ENCODE measurements at regions not wholly inside any gene's neighbourhood (a gene's known extent, or its start where the extent isn't known, plus 50 kb on each side); places are given as distances from the start of the nearest gene placed in this dataset.
"Not testable (repeated sequence)": the region's sequence is repeated elsewhere in the genome, so short reads cannot be mapped to it uniquely, and the experiment has no call there.

GRCh38 chr7:91710881-91711280, 169.6 kb downstream of the MTERF1 start:
- no peak for DNase-seq

GRCh38 chr7:91713669-91714068, 166.8 kb downstream of the MTERF1 start:
- no peak for DNase-seq

GRCh38 chr7:91717681-91718470, 162.6 kb downstream of the MTERF1 start:
- no peak for DNase-seq

- no peak for DNase-seq
These were observed 161.5 kb downstream of the MTERF1 start for GRCh38 chr7:91719008-91719407.

- DNase-seq = no peak
These were observed 160.1 kb downstream of the MTERF1 start for GRCh38 chr7:91720260-91720937.

GRCh38 chr7:91722831-91723230, 157.7 kb downstream of the MTERF1 start:
- DNase-seq = no peak

GRCh38 chr7:91729046-91729445, 151.5 kb downstream of the MTERF1 start:
- DNase-seq = not testable (repeated sequence)

GRCh38 chr7:91731976-91732375, 148.5 kb downstream of the MTERF1 start:
- DNase-seq = no peak

- no peak for DNase-seq
These were observed 131.1 kb downstream of the MTERF1 start for GRCh38 chr7:91749418-91749817.

GRCh38 chr7:91750091-91750490, 130.4 kb downstream of the MTERF1 start:
- no peak for DNase-seq

- no peak for DNase-seq
These were observed 128.4 kb downstream of the MTERF1 start for GRCh38 chr7:91752102-91752501.

- DNase-seq = not testable (repeated sequence)
These were observed 126.2 kb downstream of the MTERF1 start for GRCh38 chr7:91754280-91754679.

GRCh38 chr7:91755121-91755520, 125.4 kb downstream of the MTERF1 start:
- not testable (repeated sequence) for DNase-seq

- DNase-seq = no peak
These were observed 121.2 kb downstream of the MTERF1 start for GRCh38 chr7:91759205-91759863.

GRCh38 chr7:91767820-91768219, 112.7 kb downstream of the MTERF1 start:
- no peak for DNase-seq

- DNase-seq = no peak
These were observed 109.1 kb downstream of the MTERF1 start for GRCh38 chr7:91771394-91771793.

GRCh38 chr7:91771921-91772815, 108.3 kb downstream of the MTERF1 start:
- DNase-seq = no peak

- no peak for DNase-seq
These were observed 104.3 kb downstream of the MTERF1 start for GRCh38 chr7:91776171-91776570.

GRCh38 chr7:91777522-91777921, 103.0 kb downstream of the MTERF1 start:
- DNase-seq = no peak

- DNase-seq = no peak
These were observed 102.1 kb downstream of the MTERF1 start for GRCh38 chr7:91778416-91778815.

GRCh38 chr7:91780521-91780920, 100.0 kb downstream of the MTERF1 start:
- DNase-seq = peak in 1 of 2 experiments; percentile 25

- peak in 1 of 2 experiments; percentile 53 for DNase-seq
These were observed 96.0 kb downstream of the MTERF1 start for GRCh38 chr7:91784469-91784868.

- no peak for DNase-seq
These were observed 92.6 kb downstream of the MTERF1 start for GRCh38 chr7:91787931-91788330.
